Type B pancreatic cell (in vitro differentiated cells): ENCODE measurements at regions not wholly inside any gene's neighbourhood (a gene's known extent, or its start where the extent isn't known, plus 50 kb on each side); places are given as distances from the start of the nearest gene placed in this dataset.

ENCODE experiments used
- DNase-seq: peaks from one replicate; pipeline ENCODE4 v3.0.0; 2021; ENCODE audit warnings: mixed read lengths; ENCODE audit not compliant: unreplicated experiment; ENCODE audit errors: extremely low spot score
- H3K27ac Mint-ChIP-seq: 2 replicates; pipeline ENCODE4 v1.8.0; 2021; ENCODE audit warnings: mild to moderate bottlenecking, mixed read lengths
- H3K27me3 Mint-ChIP-seq: 2 replicates; pipeline ENCODE4 v1.8.0; 2021; ENCODE audit warnings: mixed read lengths
- H3K36me3 Mint-ChIP-seq: 2 replicates; pipeline ENCODE4 v1.8.0; 2021; ENCODE audit warnings: mixed read lengths
- H3K4me1 Mint-ChIP-seq: one replicate; pipeline ENCODE4 v1.8.0; 2021; ENCODE audit warnings: mixed read lengths; ENCODE audit not compliant: unreplicated experiment
- H3K4me3 Mint-ChIP-seq: 2 replicates; pipeline ENCODE4 v1.8.0; 2021; ENCODE audit warnings: mild to moderate bottlenecking, mixed read lengths
- H3K9me3 Mint-ChIP-seq: 2 replicates; pipeline ENCODE4 v1.8.0; 2021; ENCODE audit warnings: mixed read lengths
- CTCF ChIP-seq: fragments of 200-600 bp; sonication (generic); conservative IDR thresholded peaks from 2 replicates; pipeline ENCODE4 v1.5.0; 2021; ENCODE audit warnings: antibody characterized with exemption, mild to moderate bottlenecking

- H3K4me1 Mint-ChIP-seq, result no peaks in the 10 kb centered on the region
- no peak overlapping the region for H3K4me3 Mint-ChIP-seq
- H3K27ac Mint-ChIP-seq, result no peak overlapping the region
- DNase-seq, result no peak
- TF ChIP-seq CTCF, result no peak
- H3K27me3 Mint-ChIP-seq, result no peaks in the 10 kb centered on the region
- H3K9me3 Mint-ChIP-seq, result no peaks in the 10 kb centered on the region
- H3K36me3 Mint-ChIP-seq, result no peaks in the 10 kb centered on the region
Observed at GRCh38 chr5:124918618-124919017, 172.2 kb upstream of the ZNF608 start.

- TF ChIP-seq CTCF, result no peak
- no peaks in the 10 kb centered on the region for H3K9me3 Mint-ChIP-seq
- no peaks in the 10 kb centered on the region for H3K27me3 Mint-ChIP-seq
- no peak overlapping the region for H3K4me3 Mint-ChIP-seq
- H3K27ac Mint-ChIP-seq, result no peak overlapping the region
- H3K36me3 Mint-ChIP-seq, result no peaks in the 10 kb centered on the region
- H3K4me1 Mint-ChIP-seq, result no peaks in the 10 kb centered on the region
- DNase-seq, result no peak
Observed at GRCh38 chr5:124919076-124919475, 172.6 kb upstream of the ZNF608 start.

- no peak for DNase-seq
- no peak overlapping the region for H3K27ac Mint-ChIP-seq
- H3K4me3 Mint-ChIP-seq, result no peak overlapping the region
- no peaks in the 10 kb centered on the region for H3K36me3 Mint-ChIP-seq
- H3K4me1 Mint-ChIP-seq, result no peaks in the 10 kb centered on the region
- H3K27me3 Mint-ChIP-seq, result no peaks in the 10 kb centered on the region
- H3K9me3 Mint-ChIP-seq, result no peaks in the 10 kb centered on the region
- no peak for TF ChIP-seq CTCF
Observed at GRCh38 chr5:124919747-124920525, 173.5 kb upstream of the ZNF608 start.

- Mint-ChIP-seq H3K27ac (no peak overlapping the region), H3K4me1 (no peaks in the 10 kb centered on the region), H3K9me3 (no peaks in the 10 kb centered on the region), H3K27me3 (no peaks in the 10 kb centered on the region), H3K4me3 (no peak overlapping the region), H3K36me3 (no peaks in the 10 kb centered on the region)
- no peak for DNase-seq
- TF ChIP-seq CTCF, result peak; percentile 61
Observed at GRCh38 chr5:124920909-124921666, 174.6 kb upstream of the ZNF608 start.

- H3K4me3 Mint-ChIP-seq, result no peak overlapping the region
- no peaks in the 10 kb centered on the region for H3K36me3 Mint-ChIP-seq
- peak; percentile 23 for TF ChIP-seq CTCF
- no peak for DNase-seq
- H3K4me1 Mint-ChIP-seq, result no peaks in the 10 kb centered on the region
- H3K27me3 Mint-ChIP-seq, result no peaks in the 10 kb centered on the region
- no peaks in the 10 kb centered on the region for H3K9me3 Mint-ChIP-seq
- no peak overlapping the region for H3K27ac Mint-ChIP-seq
Observed at GRCh38 chr5:124921694-124922093, 175.3 kb upstream of the ZNF608 start.
